HG03025 (cell line): ENCODE measurements at regions not wholly inside any gene's neighbourhood (a gene's known extent, or its start where the extent isn't known, plus 50 kb on each side); places are given as distances from the start of the nearest gene placed in this dataset.
"Not testable (repeated sequence)": the region's sequence is repeated elsewhere in the genome, so short reads cannot be mapped to it uniquely, and the experiment has no call there.

ENCODE experiments used
- ATAC-seq: cut with Tn5 transposase; IDR thresholded peaks from one replicate; pipeline ENCODE4 v1.9.1; 2021; ENCODE audit warnings: mild to moderate bottlenecking, moderate library complexity; ENCODE audit not compliant: unreplicated experiment, low FRiP score

DNA sequence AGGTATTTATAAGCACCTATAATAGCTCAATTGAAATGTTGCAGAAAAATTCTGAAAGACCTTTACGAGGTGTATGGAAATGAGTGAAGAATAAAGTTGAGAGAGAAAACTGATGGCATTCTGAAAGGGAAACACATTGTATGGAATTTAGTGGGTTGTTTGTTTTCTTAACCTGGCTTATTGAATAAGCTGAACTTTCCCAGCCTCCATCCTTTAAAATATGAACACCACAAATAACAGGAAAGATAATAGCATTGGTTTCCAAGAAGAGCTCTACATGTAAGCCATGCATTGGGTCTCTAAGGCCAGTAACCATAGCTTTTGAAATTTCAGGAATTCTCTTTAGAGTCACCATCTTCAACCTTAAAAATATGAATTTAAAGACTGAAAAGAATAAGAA is 709.0 kb downstream of the USP25 start:
- no peak for ATAC-seq

DNA sequence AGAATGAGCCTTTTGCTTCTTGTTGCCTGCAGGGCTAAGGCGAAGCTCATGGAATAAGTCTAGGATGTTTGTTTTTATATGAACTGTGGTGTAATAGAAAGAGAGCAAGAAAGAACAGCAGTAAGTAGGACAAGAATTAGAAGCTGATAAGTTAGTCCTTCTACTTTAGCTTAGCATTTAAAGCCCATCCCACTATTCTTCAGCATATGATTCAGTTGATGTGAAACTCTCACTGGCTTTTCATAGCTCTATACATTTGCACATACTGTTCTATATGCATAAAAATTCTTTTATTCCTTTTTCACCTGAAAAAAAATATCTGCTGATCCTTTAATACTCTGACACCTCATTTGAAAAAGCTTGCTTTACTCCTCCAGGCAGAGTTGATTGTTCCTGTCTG is 712.0 kb downstream of the USP25 start:
- ATAC-seq, result no peak

DNA sequence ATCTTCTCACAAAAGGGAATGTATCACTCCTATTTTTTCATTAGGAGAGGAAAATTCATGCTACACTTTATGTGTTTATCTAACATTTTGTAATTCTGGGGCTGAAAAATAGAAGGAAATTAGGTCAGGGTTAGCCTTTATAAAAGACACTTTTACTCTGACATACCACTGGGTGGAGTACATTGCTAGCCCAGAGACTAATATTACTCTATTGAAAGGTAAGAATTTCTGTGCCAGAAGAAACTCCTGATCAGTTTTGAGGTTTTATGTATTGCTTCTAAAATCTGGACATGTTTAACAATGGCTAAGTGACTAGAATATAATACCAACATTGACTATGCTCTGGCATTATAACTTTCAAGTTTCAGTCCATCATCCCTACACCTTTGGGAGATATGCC is 724.6 kb downstream of the USP25 start:
- ATAC-seq, result no peak

DNA sequence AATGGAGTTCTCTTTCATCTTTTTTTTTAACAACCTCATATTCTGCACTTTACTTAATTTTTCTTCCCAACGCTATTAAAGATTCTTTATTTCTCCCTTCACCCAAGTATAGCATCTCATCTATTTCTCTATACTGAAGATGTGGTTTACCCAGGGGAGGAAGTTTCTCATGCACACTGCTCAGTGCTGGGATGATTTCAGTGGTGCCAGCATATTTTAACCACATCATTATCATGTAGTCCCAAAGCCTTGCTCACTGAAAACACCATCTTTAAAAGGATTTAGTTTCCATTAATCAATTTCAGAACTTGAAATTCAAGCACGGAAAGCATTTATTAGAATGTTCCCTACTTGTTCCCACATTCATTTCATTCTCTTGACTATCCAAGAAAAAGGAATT is 725.7 kb downstream of the USP25 start:
- no peak for ATAC-seq

DNA sequence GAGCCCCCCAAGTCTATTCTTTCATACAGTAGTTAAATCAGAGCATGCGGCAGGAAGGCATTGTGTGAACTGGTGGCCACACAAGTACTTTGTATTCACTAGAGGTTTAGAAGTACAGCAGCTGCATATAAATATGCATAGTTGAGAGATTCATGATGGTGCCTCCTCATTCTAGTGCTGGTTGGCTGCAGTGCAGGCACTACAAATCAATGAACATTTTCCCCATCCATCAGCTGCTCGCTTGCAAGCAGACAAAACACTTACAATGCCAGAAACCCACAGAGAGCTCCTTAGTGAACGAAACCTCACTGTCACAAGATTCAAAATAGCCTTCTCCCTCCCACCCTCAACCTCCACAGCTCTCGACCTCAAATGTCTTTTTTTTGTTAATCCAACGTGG is 726.2 kb downstream of the USP25 start:
- no peak for ATAC-seq

DNA sequence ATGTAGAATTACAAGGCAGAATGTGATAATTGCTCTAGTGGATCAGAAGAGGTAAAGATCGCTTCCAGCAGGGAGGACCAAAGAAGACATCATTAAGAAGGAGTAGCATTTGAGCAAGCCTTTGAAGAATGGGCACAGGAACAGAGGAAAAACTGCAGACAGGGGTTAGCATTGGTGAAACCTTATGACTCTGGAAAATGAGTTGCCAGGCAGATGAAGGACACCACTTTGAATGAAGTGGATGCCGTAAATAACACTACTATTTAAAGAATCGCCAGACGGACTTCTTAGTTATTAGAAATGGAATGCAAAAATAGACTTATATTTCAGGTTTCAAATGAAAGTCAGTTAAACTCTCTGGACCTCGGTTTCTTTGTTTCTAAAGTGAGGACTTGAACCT is 727.7 kb downstream of the USP25 start:
- ATAC-seq, result no peak

DNA sequence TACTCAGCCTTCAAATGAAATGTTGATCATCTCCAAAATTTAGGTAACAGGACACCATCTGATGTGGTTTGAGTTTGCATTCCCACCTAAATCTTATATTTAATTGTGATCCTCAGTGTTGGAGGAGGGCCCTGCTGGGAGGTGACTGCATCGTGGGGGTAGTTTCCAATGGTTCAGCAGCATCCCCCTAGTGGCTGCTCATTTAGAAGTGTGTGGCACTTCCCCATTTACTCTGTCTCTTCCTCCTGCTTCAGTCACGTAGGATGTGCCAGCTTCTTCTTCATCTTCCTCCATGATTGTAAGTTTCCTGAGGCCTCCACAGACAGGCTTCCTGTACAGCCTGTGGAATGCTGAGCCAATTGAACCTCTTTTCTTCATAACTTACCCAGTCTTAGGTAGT is 731.2 kb downstream of the USP25 start:
- ATAC-seq, result no peak

DNA sequence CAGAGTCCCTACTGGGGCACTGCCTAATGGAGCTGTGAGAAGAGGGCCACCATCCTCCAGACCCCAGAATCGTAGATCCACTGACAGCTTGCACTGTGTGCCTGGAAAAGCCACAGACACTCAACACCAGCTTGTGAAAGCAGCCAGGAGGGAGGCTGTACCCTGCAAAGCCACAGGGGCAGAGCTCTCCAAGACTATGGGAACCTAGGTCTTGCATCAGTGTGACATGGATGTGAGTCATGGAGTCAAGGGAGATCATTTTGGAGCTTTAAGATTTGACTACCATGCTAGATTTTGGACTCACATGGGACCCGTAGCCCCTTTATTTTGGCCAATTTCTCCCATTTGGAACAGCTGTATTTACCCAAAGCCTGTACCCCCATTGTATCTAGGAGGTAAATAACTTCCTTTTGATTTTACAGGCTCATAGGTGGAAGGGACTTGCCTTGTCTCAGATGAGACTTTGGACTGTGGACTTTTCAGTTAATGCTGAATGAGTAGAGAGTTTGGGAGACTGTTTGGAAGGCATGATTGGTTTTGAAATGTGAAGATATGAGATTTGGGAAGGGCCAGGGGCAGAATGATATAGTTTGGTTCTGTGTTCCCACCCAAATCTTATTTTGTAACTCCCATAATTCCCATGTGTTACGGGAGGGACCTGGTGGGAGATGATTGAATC is 734.6 kb downstream of the USP25 start:
- ATAC-seq, result not testable (repeated sequence)

DNA sequence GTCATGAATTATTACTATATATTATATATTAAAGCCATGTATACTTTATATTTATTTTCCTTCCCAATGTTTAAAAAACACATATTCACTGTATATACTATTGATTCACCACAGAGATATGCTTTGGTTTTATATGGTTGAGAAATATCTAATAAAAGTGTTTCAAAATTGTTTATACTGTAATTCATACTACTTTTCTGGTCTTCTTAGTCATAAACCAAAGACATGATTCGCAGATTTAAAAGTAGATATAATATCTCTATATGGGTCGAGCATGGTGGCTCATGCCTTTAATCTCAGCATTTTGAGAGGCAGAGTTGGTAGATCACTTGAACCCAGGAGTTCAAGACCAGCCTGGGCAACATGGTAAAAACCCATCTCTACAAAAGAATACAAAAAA is 738.4 kb downstream of the USP25 start:
- no peak for ATAC-seq

DNA sequence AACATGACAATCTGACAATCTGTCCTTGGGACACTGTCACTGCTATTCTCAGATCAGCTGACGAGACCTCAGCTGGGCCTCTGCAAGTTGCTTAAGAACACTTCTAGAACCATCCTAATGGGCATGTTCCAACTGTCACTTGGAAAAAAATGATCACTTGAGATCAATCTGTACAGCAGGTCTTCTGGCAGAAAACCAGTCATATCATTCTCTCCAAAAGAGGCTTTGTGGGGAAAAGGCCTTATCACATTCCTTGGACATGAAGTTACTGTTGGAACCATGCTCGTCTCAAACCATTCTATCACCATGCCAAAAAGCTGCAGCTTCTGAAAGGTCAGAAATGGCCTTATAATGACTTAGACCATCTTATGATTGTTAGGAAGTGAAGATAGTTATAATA is 744.2 kb downstream of the USP25 start:
- ATAC-seq, result no peak

DNA sequence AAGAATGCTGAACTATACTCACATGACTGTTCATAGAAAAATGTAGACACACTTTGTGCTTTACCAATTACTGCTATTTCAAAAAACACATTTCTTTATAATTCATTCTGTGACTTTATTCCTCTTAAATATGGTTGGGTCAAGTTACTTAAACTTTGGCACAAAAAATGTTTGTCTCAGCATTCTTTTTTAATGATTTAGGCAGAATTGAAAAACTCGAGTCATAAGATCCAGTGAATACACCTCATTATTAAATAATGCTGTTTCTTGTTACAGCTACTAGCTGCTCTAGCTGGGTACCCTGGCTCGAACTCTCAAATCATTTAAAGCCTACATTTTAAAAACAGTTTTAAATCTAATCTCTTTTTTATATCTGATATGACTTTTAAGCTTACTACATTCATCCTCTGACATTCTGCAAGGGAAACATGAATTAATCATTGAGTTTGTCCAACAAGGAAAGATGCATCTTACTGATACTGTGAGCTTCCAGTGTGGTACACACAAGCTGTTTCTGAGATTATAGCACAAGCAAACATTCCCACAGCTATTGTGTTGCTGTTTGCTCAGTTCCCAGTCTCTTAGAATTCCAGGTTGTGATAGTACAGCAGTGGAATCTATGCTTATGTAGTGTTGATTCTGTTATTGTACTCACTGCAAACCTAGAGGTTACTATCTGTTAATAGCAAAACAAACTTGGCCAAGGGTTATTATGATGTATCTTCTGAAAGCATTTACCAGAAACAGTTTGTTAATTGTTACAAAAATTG is 746.5 kb downstream of the USP25 start:
- ATAC-seq, result no peak

DNA sequence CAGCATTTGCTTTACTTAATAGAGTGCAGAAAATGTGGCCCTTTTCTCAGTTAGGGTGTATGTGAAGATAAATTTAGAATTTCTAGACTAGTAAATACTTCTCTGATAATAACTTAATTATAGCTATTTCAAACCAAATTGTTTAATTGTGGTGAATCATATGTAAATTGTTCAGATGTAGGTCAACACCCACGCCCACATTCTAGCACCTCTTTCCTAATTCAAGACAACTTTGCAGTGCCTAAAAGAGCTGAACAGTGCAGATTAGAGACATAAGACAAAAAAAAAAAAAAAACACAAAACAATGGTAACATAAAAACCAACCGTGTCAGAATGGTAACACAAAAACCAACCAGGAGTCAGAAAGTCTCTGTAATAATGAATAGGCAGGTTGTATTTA is 758.3 kb downstream of the USP25 start:
- ATAC-seq, result no peak

DNA sequence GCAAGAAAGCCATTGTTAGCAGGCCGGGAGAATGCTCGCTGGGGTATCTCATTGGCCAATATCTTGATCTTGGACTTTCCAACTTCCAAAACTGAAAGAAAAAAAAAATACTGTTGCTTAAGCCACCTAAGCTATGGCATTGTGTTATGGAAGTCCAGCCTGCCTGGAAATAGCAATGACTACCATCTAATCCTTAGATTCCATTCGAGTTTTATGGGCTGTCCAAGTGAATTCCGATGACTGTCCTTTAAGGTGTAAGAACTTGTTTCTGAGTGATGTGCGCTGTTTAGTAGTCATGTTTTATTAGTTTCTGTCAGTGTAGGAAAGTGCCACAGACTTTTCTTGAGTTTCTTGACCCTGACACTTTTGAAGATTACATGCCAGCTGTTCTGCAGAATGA is 762.6 kb downstream of the USP25 start:
- ATAC-seq, result no peak

DNA sequence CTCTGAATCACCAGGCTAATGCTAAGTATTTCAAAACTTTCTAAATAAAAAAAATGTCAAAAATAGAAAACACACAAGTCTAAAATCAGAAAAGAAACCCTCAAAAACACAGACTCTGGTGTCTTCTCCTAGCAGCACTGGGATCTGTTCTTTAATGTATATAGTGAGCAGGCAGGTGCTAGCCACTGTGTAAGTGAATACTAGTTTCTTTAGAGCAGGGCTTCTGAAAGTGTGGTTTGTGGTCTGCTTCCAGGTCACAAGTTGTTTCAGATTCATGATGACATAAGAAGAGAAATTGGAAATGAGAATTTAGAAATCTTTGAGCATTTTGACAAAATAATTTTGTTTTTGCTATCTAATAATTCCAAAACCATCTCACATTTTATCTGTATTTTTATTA is 763.1 kb downstream of the USP25 start:
- ATAC-seq, result no peak

DNA sequence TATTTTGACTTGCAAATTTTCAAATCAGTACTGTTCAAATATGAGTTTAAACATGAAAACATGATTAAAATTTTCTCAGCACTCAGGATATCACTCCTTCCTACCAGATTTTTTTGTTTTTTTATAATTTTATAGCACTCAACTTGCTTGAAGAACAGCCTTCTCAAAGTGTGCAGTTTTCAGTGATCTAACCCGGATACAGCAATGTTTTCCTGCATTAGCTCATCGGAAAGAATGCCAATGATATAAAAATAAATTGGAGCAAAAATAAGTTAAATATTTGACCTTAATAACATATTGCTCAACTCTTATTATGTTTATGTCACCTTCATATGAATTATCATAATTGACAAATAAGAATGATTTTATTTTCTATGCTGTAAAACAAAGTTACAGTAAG is 766.8 kb downstream of the USP25 start:
- no peak for ATAC-seq

DNA sequence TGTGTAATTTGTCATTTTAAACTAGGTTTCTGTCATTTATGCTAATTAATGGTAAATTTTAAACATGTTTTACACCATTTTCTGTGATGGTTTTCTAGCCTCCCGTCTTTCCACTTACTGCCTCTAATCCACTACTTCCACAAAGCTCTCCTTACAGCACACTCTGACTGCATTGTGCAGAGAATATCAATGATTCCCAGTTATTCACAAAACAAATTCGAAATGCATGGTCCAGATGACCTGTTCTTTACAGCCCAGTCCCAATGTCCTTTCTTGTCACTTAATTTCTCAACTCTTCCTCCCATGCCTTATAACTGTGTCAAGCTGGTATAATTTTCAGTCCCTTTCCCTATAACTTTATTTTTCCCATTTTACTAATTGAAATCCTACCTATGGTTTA is 770.5 kb downstream of the USP25 start:
- ATAC-seq, result no peak

DNA sequence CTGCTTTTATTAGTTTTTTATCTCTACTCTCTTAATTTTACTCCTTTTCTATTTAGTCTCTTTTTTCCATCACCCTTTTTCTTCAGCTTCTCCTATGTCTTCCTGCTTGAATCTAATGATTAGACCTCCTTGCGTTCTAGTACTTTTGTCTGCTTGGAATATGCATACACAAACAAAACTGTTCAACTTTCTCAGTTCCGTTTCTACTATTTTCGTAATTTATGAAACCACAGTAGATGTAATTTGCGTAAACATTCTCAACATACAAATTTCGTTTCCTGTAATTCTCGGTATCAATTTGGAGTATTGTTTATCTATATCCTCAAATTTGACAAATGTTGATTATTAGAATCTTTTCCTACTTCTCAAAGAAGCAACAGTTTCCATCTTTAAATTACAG is 772.5 kb downstream of the USP25 start:
- no peak for ATAC-seq

DNA sequence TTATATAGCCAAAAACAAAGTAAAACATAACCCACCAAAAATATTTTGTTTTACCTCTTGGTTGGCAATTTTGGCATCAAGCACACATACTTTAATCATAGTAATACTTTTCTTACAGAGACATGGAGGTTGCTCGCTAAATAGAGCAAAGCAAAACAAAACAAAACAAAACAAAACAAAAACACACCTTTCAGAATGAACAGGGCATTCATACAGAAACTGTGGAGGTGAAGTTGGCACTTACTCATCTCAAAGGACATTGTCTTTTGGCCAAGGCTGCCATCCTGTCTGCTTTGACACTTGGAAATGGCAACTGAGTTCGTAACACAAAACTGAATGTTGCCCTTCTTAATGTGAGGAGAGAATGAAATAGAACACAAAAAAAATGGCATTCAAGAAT is 773.1 kb downstream of the USP25 start:
- ATAC-seq, result no peak

DNA sequence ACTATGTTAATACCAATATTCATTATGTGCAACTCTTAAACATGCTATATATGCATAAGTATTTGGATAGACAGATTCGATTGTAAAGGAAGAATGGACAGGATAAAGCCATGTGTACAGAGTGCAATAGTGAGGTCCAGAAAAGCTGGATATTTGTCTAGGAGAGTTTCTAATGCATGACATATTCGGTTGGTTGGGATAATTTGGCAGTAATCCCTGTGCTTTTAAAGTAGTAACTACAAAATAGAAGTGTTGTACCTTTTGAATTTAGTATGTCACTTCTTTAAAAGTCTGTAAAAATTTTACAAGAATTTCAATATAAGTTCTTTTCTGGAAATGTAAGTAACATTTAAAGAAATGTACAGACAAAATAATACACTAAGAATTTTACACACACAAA is 774.5 kb downstream of the USP25 start:
- no peak for ATAC-seq

DNA sequence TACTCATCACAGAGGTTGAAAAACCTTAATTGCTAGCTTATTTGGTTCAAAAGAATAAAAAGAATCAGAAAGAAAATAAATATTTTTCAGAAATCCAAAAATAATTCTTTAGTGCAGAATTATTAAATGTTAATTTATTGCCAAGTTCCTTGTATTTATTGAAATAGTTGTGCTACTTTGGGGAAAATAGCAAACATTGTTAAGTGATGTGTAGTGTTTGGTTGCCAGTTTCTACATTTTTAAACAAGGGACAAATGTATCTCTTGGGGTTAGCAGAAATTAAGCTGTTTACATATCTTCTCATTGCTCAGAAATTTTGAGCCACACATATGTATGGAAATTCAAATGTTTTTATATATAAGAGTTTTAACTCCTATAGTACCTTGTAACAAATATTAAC is 775.0 kb downstream of the USP25 start:
- ATAC-seq, result no peak

DNA sequence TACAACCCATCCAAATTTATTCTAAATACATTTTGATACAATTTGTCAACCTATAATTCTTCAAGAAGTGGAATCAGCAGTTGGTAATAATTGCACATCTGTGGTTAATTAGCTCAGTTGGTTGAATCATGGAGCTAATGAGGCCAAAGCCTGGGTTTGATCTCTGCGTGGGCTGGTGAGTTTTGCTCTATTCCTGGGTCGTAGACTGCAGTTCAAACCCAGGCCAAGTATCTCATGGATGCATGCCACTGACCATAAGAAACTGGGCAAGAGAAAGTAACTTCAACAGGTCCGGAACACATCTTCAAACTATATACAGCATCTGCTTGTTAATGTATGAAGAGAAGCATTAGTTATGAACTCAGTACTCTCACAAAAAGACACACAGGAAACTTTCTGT is 779.7 kb downstream of the USP25 start:
- ATAC-seq, result no peak

DNA sequence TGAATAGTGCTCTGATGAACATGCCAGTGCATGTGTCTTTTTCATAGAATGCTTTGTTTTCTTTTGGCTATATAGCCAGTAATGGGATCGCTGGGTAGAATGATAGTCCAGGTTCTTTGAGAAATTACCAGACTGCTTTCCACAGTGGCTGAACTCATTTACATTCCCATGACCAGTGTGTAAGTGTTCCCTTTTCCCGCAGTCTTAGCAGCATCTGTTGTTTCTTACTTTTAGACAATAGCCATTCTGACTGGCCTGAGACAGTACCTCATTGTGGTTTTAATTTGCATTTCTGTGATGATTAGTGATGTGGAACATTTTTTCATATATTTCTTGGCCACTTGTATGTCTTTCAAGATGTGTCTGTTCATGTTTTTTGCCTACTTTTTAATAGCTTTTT is 784.5 kb downstream of the USP25 start:
- ATAC-seq, result no peak
